ENCODE measurements at regions not wholly inside any gene's neighbourhood (a gene's known extent, or its start where the extent isn't known, plus 50 kb on each side); places are given as distances from the start of the nearest gene placed in this dataset.
"Not testable (repeated sequence)": the region's sequence is repeated elsewhere in the genome, so short reads cannot be mapped to it uniquely, and the experiment has no call there.

- H3K27ac ChIP-seq; H3K9me3 ChIP-seq; H3K27me3 ChIP-seq; H3K36me3 ChIP-seq; H3K4me3 ChIP-seq; H3K4me1 ChIP-seq (ENCODE audit: insufficient read depth); DNase-seq; intact Hi-C loops (cut with DNase I): not testable (repeated sequence)
- WGBS, 3 donors: 92 to 94% (median 92%) methylated on average over 3 of the region's 3 CpGs
Observed at GRCh38 chr11:48649064-48649463, 160.5 kb downstream of the OR4A47 start.

GRCh38 chr11:48669146-48669545 is 180.6 kb downstream of the OR4A47 start:
- 69 to 80% (median 70%) methylated on average over 1 of the region's 1 CpG for WGBS, 3 donors
- intact Hi-C loops (cut with DNase I): no loop called here
- Histone ChIP-seq H3K4me3 (no peak overlapping the region), H3K27ac (no peak overlapping the region), H3K36me3 (no peaks in the 10 kb centered on the region), H3K27me3 (no peaks in the 10 kb centered on the region), H3K4me1 (ENCODE audit: insufficient read depth) (no peaks in the 10 kb centered on the region), H3K9me3 (peaks cover 0 to 2% of the 10 kb centered on the region in 2 donors)
- DNase-seq: no peak
- TF ChIP-seq POLR2A (IDR thresholded peaks at IDR 0.05) (no peak), EP300 (IDR thresholded peaks at IDR 0.05) (no peak)
- TF ChIP-seq, protein P1, sequence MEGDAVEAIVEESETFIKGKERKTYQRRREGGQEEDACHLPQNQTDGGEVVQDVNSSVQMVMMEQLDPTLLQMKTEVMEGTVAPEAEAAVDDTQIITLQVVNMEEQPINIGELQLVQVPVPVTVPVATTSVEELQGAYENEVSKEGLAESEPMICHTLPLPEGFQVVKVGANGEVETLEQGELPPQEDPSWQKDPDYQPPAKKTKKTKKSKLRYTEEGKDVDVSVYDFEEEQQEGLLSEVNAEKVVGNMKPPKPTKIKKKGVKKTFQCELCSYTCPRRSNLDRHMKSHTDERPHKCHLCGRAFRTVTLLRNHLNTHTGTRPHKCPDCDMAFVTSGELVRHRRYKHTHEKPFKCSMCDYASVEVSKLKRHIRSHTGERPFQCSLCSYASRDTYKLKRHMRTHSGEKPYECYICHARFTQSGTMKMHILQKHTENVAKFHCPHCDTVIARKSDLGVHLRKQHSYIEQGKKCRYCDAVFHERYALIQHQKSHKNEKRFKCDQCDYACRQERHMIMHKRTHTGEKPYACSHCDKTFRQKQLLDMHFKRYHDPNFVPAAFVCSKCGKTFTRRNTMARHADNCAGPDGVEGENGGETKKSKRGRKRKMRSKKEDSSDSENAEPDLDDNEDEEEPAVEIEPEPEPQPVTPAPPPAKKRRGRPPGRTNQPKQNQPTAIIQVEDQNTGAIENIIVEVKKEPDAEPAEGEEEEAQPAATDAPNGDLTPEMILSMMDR (IDR thresholded peaks at IDR 0.05): no peak

GRCh38 chr11:48675945-48676344 is 187.4 kb downstream of the OR4A47 start:
- Histone ChIP-seq H3K4me1 (ENCODE audit: insufficient read depth) (no peaks in the 10 kb centered on the region), H3K4me3 (no peak overlapping the region), H3K27ac (no peak overlapping the region), H3K9me3 (no peaks in the 10 kb centered on the region), H3K36me3 (no peaks in the 10 kb centered on the region), H3K27me3 (no peaks in the 10 kb centered on the region)
- no peak for DNase-seq
- TF ChIP-seq EP300 (IDR thresholded peaks at IDR 0.05) (no peak), POLR2A (IDR thresholded peaks at IDR 0.05) (no peak)
- TF ChIP-seq, protein P1 (IDR thresholded peaks at IDR 0.05): no peak
- WGBS, 3 donors: 73 to 86% (median 85%) methylated on average over 3 of the region's 3 CpGs
- intact Hi-C loops (cut with DNase I): no loop called here

DNA sequence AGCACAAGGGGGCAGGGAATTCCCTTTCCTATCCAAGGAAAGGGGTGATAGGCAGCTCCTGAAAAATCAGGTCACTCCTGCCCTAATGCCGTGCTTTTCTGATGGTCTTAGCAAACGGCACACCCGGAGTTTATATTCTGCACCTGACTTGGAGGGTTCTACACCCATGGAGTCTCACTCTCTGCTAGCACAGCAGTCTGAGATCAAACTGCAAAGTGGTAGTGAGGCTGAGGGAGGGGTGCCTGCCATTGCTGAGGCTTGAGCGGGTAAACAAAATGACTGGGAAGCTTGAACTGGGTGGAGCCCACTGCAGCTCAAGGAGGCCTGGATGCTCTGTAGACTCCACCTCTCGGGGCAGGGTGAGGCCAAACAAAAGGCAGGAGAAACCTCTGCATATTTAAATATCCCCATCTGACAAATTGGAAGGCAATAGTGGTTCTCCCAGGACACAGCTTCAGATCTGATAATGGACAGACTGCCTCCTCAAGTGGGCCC is 194.7 kb downstream of the OR4A47 start:
- H3K36me3 ChIP-seq: no peaks in the 10 kb centered on the region
- WGBS, 3 donors: 43 to 50% (median 48%) methylated on average over 5 of the region's 5 CpGs
- no peaks in the 10 kb centered on the region for H3K4me1 ChIP-seq (ENCODE audit: insufficient read depth)
- peak in 1 of 5 donors; percentile 3 for DNase-seq
- no peak overlapping the region for H3K27ac ChIP-seq
- no peak overlapping the region for H3K4me3 ChIP-seq
- TF ChIP-seq EP300 (IDR thresholded peaks at IDR 0.05) (no peak), POLR2A (IDR thresholded peaks at IDR 0.05) (no peak)
- TF ChIP-seq, protein P1 (IDR thresholded peaks at IDR 0.05): no peak
- H3K27me3 ChIP-seq: no peaks in the 10 kb centered on the region
- H3K9me3 ChIP-seq: no peaks in the 10 kb centered on the region
- intact Hi-C loops (cut with DNase I): no loop called here

- 59 to 75% (median 71%) methylated on average over 5 of the region's 5 CpGs for WGBS, 3 donors
- H3K4me1 ChIP-seq (ENCODE audit: insufficient read depth); H3K27ac ChIP-seq; H3K4me3 ChIP-seq; H3K27me3 ChIP-seq; intact Hi-C loops (cut with DNase I); H3K9me3 ChIP-seq; H3K36me3 ChIP-seq: not testable (repeated sequence)
- DNase-seq: peak in 1 of 5 donors; percentile 4
Observed at GRCh38 chr11:48729503-48729902, 240.9 kb downstream of the OR4A47 start.

- H3K9me3 ChIP-seq; intact Hi-C loops (cut with DNase I); H3K27ac ChIP-seq; H3K4me1 ChIP-seq (ENCODE audit: insufficient read depth); H3K27me3 ChIP-seq; DNase-seq; H3K4me3 ChIP-seq; H3K36me3 ChIP-seq: not testable (repeated sequence)
- WGBS, 3 donors: 77 to 87% (median 81%) methylated on average over 10 of the region's 10 CpGs
Observed at GRCh38 chr11:48750081-48750480, 233.6 kb downstream of the TRIM51G start.
